HepG2 (cell line): ENCODE measurements at regions not wholly inside any gene's neighbourhood (a gene's known extent, or its start where the extent isn't known, plus 50 kb on each side); places are given as distances from the start of the nearest gene placed in this dataset.

Experiments
- CSRNP2 ChIP-seq: sonication (generic); formaldehyde crosslinking; conservative IDR thresholded peaks from 2 replicates; pipeline ENCODE4 v1.8.0; 2022; ENCODE audit warnings: low read depth, missing genetic modification reagents
- EZH2 ChIP-seq: conservative IDR thresholded peaks from 2 replicates; pipeline ENCODE4 v1.6.1; 2012; ENCODE audit warnings: mild to moderate bottlenecking, low read depth, low read length, moderate library complexity
- FOXJ3 ChIP-seq: sonication (generic); formaldehyde crosslinking; IDR thresholded peaks from 2 replicates; pipeline ENCODE4 v1.4.0; 2020; ENCODE audit warnings: missing genetic modification reagents, mild to moderate bottlenecking, borderline replicate concordance
- FOXK2 ChIP-seq: fragments of 450-650 bp; IDR thresholded peaks from 2 replicates; pipeline ENCODE4 v1.6.1; 2016
- NFKB2 ChIP-seq: sonication (generic); formaldehyde crosslinking; IDR thresholded peaks from 2 replicates; pipeline ENCODE4 v1.4.0; 2020; ENCODE audit warnings: missing genetic modification reagents, borderline replicate concordance
- NR2F6 ChIP-seq, 2 experiments: IDR thresholded peaks; 2 replicates each; pipeline ENCODE4 v1.6.1; 2016; ENCODE audit warnings: antibody characterized with exemption in 1 of 2, mild to moderate bottlenecking in 1 of 2
- RERE ChIP-seq: IDR thresholded peaks from 2 replicates; pipeline ENCODE4 v1.6.1; 2016; ENCODE audit warnings: low read depth, missing genetic modification reagents, missing compliant biosample characterization
- XRCC5 ChIP-seq: fragments of 200-400 bp; formaldehyde crosslinking; optimal IDR thresholded peaks from 2 replicates; pipeline ENCODE3; 2017; ENCODE audit warnings: mild to moderate bottlenecking, low read length
- ZNF224 ChIP-seq: sonication (generic); formaldehyde crosslinking; IDR thresholded peaks from 2 replicates; pipeline ENCODE4 v1.5.0; 2020; ENCODE audit warnings: mild to moderate bottlenecking, missing genetic modification reagents
- ZNF230 ChIP-seq: sonication (generic); formaldehyde crosslinking; IDR thresholded peaks from 2 replicates; pipeline ENCODE4 v1.4.0; 2020; ENCODE audit warnings: mild to moderate bottlenecking, missing genetic modification reagents
- TF ChIP-seq, protein P1 (sequence below): sonication (generic); formaldehyde crosslinking; IDR thresholded peaks from 2 replicates; pipeline ENCODE4 v1.5.0; 2020; ENCODE audit warnings: mild to moderate bottlenecking, missing genetic modification reagents, moderate library complexity

- TF ChIP-seq ZNF224 (no peak), FOXJ3 (CRISPR knock-in tag) (no peak), XRCC5 (no peak), NR2F6 (IDR thresholded peaks at IDR 0.05) (no peak), NR2F6 (CRISPR knock-in tag; IDR thresholded peaks at IDR 0.05) (no peak), EZH2 (no peak), RERE (CRISPR knock-in tag) (no peak), CSRNP2 (CRISPR knock-in tag) (no peak), NFKB2 (CRISPR knock-in tag) (no peak), FOXK2 (no peak), ZNF230 (CRISPR knock-in tag) (no peak)
- TF ChIP-seq, protein P1, sequence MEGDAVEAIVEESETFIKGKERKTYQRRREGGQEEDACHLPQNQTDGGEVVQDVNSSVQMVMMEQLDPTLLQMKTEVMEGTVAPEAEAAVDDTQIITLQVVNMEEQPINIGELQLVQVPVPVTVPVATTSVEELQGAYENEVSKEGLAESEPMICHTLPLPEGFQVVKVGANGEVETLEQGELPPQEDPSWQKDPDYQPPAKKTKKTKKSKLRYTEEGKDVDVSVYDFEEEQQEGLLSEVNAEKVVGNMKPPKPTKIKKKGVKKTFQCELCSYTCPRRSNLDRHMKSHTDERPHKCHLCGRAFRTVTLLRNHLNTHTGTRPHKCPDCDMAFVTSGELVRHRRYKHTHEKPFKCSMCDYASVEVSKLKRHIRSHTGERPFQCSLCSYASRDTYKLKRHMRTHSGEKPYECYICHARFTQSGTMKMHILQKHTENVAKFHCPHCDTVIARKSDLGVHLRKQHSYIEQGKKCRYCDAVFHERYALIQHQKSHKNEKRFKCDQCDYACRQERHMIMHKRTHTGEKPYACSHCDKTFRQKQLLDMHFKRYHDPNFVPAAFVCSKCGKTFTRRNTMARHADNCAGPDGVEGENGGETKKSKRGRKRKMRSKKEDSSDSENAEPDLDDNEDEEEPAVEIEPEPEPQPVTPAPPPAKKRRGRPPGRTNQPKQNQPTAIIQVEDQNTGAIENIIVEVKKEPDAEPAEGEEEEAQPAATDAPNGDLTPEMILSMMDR (CRISPR knock-in tag), result no peak
Measured at GRCh38 chr13:34201050-34201913, 383.3 kb downstream of the RFC3 start.
